ENCODE measurements at regions not wholly inside any gene's neighbourhood (a gene's known extent, or its start where the extent isn't known, plus 50 kb on each side); places are given as distances from the start of the nearest gene placed in this dataset.

DNA sequence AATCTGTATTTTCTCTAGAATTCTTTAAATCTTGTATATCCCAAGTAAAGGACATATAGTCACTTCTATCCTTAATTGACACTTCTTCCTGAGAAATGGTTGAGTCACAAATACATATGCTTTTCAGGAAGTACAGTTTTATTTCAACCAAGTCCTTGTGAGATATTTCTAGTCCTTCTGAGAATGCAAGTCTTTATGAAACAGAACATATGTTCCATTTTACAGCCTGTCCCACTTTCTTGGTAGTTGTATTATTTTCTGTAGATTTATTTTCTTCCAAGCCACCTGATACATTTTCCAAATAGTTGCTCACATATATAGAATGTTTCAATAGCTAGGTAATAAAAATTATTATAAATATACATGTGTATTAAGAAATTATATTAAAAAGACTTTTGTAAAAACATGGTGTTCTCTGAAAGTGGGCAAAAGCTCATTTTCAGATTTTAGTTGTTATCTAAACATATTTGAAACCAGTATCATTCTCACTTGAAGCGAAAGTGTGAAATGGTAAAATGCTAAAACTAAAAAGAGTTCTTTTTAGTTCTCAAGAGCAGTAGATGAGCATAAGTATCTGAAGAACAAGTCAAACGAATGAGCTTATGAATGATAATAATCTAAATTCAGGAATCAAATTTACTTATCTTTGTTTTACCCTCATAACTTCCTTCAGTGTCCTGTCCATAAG, 468.0 kb downstream of the EPHA5 start:
- TF ChIP-seq, protein P1, sequence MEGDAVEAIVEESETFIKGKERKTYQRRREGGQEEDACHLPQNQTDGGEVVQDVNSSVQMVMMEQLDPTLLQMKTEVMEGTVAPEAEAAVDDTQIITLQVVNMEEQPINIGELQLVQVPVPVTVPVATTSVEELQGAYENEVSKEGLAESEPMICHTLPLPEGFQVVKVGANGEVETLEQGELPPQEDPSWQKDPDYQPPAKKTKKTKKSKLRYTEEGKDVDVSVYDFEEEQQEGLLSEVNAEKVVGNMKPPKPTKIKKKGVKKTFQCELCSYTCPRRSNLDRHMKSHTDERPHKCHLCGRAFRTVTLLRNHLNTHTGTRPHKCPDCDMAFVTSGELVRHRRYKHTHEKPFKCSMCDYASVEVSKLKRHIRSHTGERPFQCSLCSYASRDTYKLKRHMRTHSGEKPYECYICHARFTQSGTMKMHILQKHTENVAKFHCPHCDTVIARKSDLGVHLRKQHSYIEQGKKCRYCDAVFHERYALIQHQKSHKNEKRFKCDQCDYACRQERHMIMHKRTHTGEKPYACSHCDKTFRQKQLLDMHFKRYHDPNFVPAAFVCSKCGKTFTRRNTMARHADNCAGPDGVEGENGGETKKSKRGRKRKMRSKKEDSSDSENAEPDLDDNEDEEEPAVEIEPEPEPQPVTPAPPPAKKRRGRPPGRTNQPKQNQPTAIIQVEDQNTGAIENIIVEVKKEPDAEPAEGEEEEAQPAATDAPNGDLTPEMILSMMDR (IDR thresholded peaks at IDR 0.05 in 2 of 3, conservative IDR thresholded peaks at IDR 0.05 in 1 of 3; ENCODE audit: borderline replicate concordance in 1 of 3, insufficient read depth in 1 of 3, low read depth in 2 of 3, low read length in 2 of 3): no peak
- TF ChIP-seq POLR2A (IDR thresholded peaks at IDR 0.05; ENCODE audit: borderline replicate concordance, extremely low read depth, insufficient read depth, insufficient read length): no peak

Measured in HCT116 (cell line).